ENCODE measurements at regions not wholly inside any gene's neighbourhood (a gene's known extent, or its start where the extent isn't known, plus 50 kb on each side); places are given as distances from the start of the nearest gene placed in this dataset.

- Mint-ChIP-seq H3K4me1 (no peaks in the 10 kb centered on the region), H3K36me3 (ENCODE audit: insufficient read depth in 1 of 3, low read depth in 3 of 3) (no peaks in the 10 kb centered on the region; a peak in 1 of 7 replicates), H3K27me3 (ENCODE audit: low read depth) (no peaks in the 10 kb centered on the region), H3K27ac (no peak overlapping the region), H3K4me3 (no peak overlapping the region), H3K9me3 (no peaks in the 10 kb centered on the region; a peak in 1 of 5 replicates)
- no peak overlapping the region for H3T11ph ChIP-seq (ENCODE audit: low read length)
- no peak overlapping the region for H2AK5ac ChIP-seq (ENCODE audit: insufficient read length, low read length)
- no peaks in the 10 kb centered on the region for H3K79me1 ChIP-seq (ENCODE audit: insufficient read depth, low read depth, low read length, poor library complexity, severe bottlenecking)
- no peak overlapping the region for H2BK20ac ChIP-seq (ENCODE audit: low read depth, low read length, poor library complexity, severe bottlenecking)
- no peaks in the 10 kb centered on the region for H3K79me2 ChIP-seq (ENCODE audit: insufficient read depth, low read length)
- H3K9ac ChIP-seq (ENCODE audit: extremely low read depth, insufficient read length, low read length): no peak overlapping the region
- H3K9me3 ChIP-seq (ENCODE audit: control insufficient read depth, low read depth, low read length): no peaks in the 10 kb centered on the region
- H4K91ac ChIP-seq (ENCODE audit: insufficient read length, low read depth, low read length): no peak overlapping the region
- H4K5ac ChIP-seq (ENCODE audit: insufficient read length, low read depth, low read length): no peak overlapping the region
- H3K4ac ChIP-seq (ENCODE audit: low read depth, low read length): no peak overlapping the region
- no peak overlapping the region for H2BK15ac ChIP-seq (ENCODE audit: low read depth, low read length)
- H3K27me3 ChIP-seq (ENCODE audit: insufficient read depth, low read length): no peaks in the 10 kb centered on the region
- no peak overlapping the region for H3K14ac ChIP-seq (ENCODE audit: insufficient read depth, low read length)
- no CpG with 5 or more reads among the region's 3 CpGs for WGBS (ENCODE audit: extremely low coverage, insufficient read length, low lambda C conversion rate)
- H2BK12ac ChIP-seq (ENCODE audit: insufficient read length, low read depth, low read length): no peak overlapping the region
- no peaks in the 10 kb centered on the region for H3K4me1 ChIP-seq (ENCODE audit: insufficient read depth, low read length)
- H3K23me2 ChIP-seq (ENCODE audit: insufficient read length, low read depth, low read length, poor library complexity, severe bottlenecking): no peaks in the 10 kb centered on the region
- no peak overlapping the region for H2BK120ac ChIP-seq (ENCODE audit: low read depth, low read length, poor library complexity, severe bottlenecking)
- H3K23ac ChIP-seq (ENCODE audit: insufficient read length, low read depth, low read length): no peak overlapping the region
- no peak overlapping the region for H3K18ac ChIP-seq (ENCODE audit: insufficient read length, low read depth, low read length)
- H4K20me1 ChIP-seq (ENCODE audit: control insufficient read depth, insufficient read depth, insufficient read length): no peaks in the 10 kb centered on the region
- DNase-seq: no peak
- no peak overlapping the region for H3K27ac ChIP-seq (ENCODE audit: insufficient read length, low read depth, low read length)
- no peak overlapping the region for H3K56ac ChIP-seq (ENCODE audit: insufficient read length, low read depth, low read length)
- no peak for TF ChIP-seq CTCF (conservative IDR thresholded peaks at IDR 0.05)
- H4K8ac ChIP-seq (replicated peaks; ENCODE audit: insufficient read length, low read depth, low read length): no peak overlapping the region
- no peak overlapping the region for H2AFZ ChIP-seq (ENCODE audit: low read length)
- no peak overlapping the region for H3K4me2 ChIP-seq (ENCODE audit: insufficient read depth, insufficient read length, low read length)
- no peak overlapping the region for H2BK5ac ChIP-seq (ENCODE audit: insufficient read length, low read length)
Measured at GRCh38 chr16:64780445-64780844, 341.4 kb downstream of the CDH11 start.

Data from H9 (cell line).